ENCODE measurements at regions not wholly inside any gene's neighbourhood (a gene's known extent, or its start where the extent isn't known, plus 50 kb on each side); places are given as distances from the start of the nearest gene placed in this dataset.
"Not testable (repeated sequence)": the region's sequence is repeated elsewhere in the genome, so short reads cannot be mapped to it uniquely, and the experiment has no call there.

DNA sequence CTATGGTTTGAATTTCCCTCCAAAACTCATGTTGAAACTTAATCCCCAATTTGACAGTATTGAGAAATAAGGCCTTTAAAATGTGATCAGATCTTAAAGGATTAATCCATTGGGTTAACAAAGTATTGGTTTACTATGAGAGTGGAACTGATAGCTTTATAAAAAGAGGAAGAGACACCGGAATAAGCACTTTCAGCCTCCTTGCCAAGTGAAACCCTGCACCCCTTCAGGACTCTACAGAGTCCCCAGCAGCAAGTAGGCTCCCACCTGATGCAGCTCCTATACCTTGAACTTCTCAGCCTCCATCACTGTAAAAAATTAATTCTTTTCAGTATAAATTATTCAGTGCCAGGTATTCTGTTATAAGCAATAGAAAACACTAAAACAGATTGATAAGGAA, 348.3 kb downstream of the CGGBP1 start:
- DNase-seq (ENCODE audit: low read depth), result no peak

DNA sequence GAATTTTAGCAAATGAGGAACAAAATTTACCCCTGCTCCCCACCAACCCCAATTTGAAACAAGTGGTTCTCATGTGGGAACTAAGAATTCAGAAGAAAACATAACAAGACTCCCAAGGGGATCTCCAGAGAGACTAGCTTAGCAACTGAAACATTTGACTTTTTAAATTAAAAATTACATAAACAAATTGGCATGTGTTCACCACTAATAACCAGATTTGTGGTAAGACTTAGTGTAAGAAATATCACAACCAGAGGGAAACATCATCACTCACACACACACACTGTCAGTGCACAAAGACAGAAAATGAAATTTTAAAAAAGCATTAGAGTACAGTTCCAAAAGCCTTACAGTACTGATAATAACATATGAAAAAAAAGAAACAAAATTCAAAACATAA, 348.8 kb downstream of the CGGBP1 start:
- DNase-seq (ENCODE audit: low read depth), result no peak

DNA sequence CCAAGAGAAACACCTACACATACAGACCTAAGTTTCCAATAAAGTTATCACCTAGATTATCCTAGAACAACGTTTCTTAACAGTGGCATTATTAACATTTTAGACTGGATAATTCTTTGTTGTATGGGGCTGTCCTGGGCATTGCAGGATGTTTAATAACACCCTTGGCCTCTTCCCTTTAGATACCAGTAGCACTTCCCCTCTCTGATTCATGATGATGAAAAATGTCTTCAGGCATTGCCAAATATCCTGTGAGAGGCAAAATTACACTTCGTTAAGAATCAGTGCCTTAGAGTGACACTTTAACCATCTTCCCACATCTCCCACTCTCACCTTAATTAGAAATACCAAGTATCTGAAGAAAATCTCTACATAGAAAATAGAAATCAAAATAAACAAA, 352.6 kb downstream of the CGGBP1 start:
- DNase-seq (ENCODE audit: low read depth), result no peak

DNA sequence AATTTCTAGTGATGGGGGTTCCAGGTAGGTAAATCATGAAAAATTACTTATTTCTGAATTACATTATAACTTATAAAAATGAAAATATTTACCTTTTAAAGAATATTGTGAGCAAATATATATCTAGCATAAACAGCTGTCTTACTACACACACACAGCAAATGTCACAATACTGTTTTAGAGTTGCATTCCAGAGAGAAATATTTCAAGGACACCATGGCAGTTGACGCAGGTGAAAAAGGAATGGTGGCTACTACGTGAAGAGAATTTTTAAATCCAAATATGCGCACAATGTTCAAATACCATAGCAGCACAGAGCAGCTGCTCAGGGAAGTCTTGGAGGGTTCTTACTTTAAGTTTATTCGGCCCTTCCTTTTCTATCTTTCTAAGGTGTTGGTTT, 356.2 kb downstream of the CGGBP1 start:
- DNase-seq (ENCODE audit: low read depth), result no peak

DNA sequence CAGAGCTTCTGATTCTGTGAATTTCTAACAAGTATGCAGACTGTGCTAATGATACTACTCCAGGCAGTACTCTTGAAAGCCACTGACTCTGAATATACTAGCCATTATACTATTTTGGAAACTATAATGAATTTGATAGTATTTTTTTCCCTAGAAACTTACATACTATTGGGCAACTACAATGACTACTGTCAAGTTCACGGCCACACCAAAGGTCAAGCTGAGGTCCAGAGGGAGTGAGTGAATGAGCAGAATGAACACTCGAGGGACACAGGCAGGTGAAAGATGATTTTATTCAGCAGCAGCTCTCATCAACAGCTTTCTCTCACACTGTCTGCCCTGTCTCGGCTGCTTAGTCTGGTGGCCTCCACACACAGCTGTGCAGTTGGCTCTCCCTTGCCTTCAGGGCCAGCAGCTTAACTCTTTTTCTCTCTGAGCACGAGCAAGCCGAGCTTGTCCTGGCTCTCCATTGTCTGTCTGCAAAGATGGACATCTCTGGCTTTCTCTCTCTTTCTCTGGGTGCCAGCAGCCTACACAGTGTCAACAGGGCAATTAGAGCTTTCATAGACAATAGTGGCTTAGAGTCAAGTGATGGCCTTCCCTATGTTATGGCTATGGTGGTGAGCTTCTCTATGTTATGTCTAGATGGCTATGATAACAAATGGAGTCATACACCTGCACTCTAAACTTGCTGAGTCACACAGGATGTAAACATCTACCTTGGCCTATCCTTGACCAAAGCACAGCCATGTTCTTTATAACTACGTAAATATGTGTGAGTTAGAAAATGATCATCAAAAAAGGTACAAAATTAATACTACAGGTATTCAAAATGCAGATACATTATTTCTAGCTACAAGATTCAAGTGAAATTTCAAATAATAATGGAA, 362.4 kb downstream of the CGGBP1 start:
- no peak for DNase-seq (ENCODE audit: low read depth)

DNA sequence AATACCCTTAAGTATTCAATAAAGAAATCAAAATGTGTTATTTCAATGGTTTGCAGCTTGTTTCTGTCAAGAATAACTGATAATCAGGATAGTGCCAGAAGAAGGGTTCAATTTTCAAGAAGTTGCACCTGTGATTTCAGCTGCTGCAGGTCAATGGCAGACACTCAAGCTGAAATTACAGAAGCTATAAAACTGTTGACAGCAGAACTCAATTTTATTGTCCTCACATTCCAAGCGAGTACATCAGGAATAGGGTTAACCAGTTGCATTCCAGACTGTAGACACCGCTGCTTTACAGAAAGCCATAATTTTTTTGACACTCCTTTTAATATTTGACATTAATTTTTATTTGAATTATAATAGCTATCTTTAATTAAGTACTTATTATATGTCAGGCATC, 364.1 kb downstream of the CGGBP1 start:
- DNase-seq (ENCODE audit: low read depth), result no peak

DNA sequence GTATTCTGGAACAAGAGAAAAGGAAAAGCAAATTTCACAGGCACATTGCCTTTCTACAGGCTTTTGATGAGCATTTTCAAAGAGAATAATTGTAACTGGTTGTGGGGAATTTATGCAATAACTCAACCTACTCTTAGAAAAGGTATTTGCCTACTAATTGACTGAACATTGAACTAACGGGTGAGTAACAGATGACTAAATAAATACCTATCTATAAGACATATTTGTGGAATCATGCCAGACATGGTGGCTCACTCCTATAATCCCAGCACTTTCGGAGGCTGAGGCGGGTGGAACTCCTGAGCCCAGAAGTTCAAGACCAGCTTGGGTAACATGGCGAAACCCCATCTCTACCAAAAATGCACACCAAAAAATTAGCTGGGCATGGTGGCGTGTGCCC, 367.7 kb downstream of the CGGBP1 start:
- no peak for DNase-seq (ENCODE audit: low read depth)

DNA sequence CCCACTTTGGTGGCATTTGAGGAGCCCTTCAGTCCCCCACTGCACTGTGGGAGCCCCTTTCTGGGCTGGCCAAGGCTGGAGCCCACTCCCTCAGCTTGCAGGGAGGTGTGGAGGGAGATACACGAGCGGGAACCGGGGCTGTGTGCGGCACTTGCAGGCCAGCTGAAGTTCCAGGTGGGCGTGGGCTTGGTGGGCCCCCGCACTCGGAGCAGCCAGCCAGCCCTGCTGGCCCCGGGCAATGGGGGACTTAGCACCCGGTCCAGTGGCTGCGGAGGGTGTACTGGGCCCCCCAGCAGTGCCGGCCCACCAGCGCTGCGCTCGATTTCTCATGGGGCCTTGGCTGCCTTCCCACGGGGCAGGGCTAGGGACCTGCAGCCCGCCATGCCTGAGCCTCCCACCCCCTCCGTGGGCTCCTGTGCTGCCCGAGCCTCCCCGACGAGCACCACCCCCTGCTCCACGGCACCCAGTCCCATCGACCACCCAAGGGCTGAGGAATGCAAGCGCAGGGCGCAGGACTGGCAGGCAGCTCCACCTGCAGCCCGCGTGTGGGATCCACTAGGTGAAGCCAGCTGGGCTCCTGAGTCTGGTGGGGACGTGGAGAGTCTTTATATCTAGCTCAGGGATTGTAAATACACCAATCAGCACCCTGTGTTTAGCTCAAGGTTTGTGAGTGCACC, 379.7 kb downstream of the CGGBP1 start:
- DNase-seq (ENCODE audit: low read depth), result not testable (repeated sequence)

DNA sequence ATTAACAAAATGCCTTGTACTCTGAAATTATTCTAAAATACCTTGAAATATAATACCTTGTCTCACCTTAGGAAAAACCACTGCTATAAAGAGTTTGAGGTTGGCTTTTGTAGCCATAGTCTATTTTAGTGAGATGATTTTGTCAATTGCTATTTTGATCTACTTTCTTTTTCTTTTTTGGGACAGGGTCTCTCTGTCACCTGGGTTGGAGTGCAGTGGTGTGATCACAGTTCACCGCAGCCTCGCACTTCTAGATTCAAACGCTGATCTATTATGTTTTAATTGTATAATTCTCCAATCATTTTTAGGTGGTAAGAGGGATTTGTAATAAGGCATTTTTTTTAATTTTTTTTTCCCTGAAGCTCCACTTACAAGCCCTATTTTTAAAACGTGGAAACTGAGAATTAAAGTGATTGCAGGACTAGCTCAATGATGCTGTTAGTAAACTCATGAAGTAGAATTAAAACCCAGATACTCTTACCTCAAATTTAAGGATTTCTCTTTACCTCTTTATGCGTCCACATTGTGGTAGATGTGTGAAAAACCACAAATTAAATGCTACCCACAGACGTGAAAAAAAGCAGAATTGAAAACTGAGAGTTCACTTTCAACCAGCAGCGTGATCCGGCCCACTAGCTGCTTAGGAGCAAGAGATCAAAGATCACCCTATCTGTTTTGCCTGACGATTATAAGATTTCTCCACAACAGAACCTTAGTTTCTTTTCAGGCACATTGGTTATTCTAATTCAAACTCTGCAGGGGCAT, 384.2 kb downstream of the CGGBP1 start:
- DNase-seq (ENCODE audit: low read depth), result no peak

DNA sequence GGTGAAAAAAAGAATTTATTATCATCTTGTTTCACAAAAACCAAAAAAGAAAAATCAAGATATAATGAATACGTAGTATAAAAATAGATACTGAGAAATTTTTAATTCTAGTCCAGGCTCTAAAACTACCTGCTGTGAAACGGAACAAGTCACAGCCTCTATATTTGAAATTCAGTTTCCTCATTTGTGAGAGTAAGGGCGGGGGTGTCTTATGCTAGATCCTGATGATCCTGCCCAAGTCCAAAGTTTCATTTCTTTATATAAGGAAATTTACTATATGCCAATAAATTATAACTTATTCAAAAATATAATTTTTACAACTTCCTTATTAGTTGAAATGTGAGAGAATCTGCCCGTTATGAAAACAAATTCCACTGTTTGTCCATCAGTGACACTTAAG, 385.7 kb downstream of the CGGBP1 start:
- no peak for DNase-seq (ENCODE audit: low read depth)

DNA sequence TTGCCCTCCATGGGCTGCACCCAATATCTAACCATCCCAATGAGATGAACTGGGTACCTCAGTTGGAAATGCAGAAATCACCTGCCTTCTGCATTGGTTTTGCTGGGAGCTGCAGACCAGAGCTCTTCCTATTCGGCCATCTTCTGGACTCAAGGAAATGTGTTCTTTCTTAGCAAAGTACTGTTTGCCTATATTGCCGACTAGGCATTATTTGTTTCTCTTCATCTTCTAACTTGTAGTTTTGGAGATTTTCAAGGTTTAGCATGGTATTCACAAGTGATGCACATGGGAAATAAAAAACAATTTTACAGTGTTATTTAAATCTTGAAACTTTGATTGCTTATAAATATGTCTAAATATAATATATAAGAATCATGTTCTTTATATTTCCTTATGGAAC, 377.8 kb upstream of the POU1F1 start:
- DNase-seq (ENCODE audit: low read depth), result no peak

DNA sequence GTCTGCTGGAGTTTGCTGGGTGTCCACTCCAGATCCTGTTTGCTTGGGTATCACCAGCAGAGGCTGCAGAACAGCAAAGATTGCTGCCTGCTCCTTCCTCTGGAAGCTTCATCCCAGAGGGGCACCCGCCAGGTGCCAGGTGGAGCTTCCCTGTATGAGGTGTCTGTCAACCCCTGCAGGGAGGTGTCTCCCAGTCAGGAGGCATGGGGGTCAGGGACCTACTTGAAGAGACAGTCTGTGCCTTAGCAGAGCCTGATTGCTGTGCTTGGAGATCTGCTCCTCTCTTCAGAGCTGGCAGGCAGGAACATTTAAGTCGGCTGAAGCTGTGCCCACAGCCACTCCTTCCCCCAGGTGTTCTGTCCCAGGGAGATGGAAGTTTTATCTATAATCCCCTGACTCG, 376.8 kb upstream of the POU1F1 start:
- DNase-seq (ENCODE audit: low read depth), result not testable (repeated sequence)

DNA sequence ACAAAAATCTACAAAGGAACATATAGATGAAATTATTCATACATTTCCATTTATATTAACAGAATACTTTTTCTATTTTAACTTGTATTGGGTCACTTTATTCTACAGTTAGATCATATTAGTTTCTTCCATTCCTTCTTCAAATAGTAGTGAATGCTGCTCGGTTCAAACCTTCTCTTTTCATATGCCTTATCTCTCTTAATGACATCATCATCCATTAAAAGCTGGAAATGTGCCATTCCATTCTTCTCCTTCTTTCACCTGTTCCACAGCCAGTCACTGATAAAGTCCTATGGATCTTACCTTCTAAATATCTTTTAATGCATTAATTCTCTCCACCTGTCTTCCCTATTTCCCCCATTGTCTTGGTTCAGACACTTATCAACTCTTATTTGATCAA, 358.0 kb upstream of the POU1F1 start:
- DNase-seq (ENCODE audit: low read depth), result no peak

DNA sequence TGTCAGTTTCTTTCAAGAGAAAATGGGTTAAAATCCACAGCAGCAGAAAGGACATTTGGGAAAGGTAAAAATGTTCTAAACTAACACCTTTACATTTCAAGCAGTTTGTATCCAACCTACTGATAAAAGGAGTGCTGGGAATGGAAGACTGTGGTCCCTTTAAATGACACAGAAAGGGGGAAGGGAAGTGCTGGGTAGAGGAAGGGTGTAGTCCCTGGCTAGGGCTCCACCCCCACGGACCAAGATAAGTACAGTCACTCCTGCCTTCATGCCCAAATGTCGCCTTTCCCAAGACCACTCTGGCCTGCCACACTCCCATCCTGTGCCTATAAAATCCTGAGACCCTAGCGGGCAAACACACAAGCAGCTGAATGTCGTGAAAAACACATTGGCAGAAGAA, 350.9 kb upstream of the POU1F1 start:
- no peak for DNase-seq (ENCODE audit: low read depth)

DNA sequence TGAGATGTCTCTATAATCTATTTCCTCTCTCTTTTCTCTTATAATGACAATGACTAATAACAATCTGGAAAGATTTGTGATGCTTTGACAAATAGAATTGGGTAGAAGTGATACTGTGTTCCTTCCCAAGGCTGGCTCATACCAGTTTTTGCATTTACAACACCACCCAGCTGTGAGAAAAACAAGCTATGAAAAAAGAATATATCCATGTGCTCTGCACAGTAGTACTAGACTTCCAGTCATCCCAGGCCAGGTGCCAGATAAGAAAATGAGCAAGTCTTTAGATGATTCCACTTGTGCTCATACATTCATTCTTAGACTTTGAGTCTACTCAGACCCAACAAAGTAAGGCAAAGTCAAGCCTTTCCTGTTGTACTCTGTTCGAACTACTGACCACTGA, 350.2 kb upstream of the POU1F1 start:
- no peak for DNase-seq (ENCODE audit: low read depth)

DNA sequence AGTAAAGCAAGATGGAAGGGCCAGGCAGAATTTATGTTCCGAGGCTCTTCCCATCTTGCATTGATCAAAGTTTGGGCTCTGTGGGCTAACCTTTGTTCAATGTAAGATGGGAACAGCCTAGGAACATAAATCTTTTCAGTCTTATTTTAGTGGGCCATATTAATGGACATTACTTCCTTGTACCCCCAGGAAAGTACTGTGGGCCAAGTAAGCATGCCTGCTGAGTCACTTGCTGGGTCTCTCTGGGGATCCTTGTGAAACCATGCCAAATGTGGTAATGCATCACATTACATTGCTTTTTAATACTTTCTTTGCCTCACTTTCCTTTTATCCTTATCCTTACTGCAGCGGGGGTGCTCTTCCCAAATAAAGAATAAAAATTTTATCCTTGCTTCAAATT, 349.5 kb upstream of the POU1F1 start:
- no peak for DNase-seq (ENCODE audit: low read depth)

DNA sequence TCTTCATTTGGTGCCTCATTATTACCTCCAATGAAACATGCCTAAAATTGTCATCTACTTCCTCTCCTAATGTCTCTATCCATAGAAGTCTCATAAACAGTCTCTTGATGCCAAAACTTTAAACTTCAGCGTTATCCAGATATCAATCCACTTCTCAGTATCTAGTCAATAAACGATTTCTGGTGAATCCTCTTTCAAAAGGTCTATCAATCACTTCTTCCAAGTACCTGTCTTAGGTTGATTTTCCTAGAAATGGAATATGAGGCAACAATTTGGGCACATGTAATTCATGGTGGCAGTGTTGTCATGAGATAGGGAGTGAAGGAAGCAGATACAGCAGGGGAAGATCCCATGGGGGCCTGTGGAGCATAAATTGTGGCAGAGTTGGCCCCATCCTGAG, 348.5 kb upstream of the POU1F1 start:
- DNase-seq (ENCODE audit: low read depth), result no peak

DNA sequence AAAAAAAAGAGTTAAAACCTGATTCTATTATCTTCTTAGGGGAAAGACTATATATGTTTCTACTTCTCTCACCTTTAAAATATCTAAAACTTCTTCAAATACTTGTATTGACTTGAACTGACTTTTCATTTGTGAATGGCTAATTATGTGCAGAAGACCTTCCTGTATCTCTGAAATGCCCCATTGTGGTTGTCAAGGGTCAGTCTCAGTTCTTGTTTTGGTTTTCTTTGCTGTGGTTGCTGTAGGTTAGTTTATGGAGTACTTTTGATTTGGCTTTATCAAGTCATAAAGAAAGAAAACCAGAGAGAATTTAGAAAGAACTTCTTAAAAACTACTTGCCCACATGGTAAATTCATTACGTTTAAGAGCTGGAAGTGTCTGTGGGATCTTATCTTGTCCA, 345.3 kb upstream of the POU1F1 start:
- DNase-seq (ENCODE audit: low read depth), result no peak

DNA sequence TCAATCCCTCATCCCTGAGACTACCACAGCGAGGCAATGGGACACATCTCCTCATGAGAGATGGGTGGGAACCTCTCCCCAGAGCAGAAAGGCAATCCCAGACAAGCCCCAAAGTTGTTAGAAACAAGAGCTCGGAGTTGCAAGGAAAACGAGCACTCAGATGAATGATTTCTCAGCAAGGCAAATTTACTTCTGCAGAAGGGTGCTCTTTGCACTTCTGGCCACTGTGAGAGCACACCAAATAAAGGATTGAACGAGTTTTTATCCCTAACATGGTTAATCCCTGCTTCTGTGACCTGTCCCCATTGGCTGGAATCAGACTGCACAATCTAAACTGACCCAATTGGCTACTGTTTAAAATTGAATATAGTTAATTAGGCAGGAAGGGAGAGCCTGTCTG, 339.1 kb upstream of the POU1F1 start:
- no peak for DNase-seq (ENCODE audit: low read depth)

DNA sequence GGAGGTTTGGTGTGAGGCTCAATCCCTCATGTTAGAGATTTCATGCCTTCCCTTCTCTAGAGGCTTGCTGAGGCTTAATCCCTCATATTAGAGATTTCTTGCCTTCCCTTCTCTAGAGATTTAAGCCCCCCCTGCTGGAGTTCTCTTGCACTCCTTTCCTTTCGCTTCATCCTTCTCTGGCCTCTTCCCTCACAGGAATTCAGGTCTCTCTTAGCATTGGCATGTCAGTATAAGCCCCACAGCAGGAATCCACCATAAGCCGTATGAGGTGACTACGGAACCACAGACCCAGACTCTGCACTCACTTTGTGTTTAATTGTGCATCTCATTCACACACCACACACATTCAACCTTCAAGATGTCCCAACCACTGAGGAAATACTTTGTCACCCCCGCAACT, 338.6 kb upstream of the POU1F1 start:
- DNase-seq (ENCODE audit: low read depth), result no peak

DNA sequence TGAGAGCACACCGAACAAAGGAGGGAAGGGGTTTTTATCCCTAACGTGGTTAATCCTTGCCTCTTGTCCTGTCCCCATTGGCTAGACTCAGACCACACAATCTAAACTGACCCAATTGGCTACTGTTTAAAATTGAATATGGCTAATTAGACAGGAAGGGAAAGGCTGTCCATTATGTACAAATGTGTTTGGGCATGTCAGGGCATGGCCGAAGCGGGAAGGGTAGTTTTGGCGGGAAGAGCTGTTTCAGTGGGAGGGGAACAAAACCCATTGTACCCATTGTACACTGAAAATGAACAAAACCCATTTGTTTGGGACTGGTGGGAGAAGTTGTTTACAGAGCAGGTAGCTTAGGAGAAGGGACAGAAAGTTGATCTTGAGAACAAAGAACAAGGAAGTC, 330.9 kb upstream of the POU1F1 start:
- no peak for DNase-seq (ENCODE audit: low read depth)

DNA sequence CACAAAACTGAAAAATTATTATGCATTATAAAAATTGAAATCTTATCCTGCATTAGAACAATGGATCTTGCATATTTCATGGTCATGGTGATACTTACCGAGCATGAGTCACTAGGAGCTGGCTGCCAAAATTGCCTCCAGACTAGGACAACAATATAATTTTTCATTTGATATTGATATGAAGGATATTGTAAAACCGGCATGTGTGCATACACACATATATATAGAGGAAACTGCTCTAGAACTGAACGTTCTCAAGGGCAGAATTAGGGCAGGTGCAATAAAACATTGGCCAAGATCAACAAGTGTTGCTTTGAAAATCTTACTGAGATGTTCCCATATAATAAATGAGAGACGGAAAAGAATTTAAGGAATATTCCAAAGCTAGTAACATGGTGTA, 319.4 kb upstream of the POU1F1 start:
- DNase-seq (ENCODE audit: low read depth), result no peak

DNA sequence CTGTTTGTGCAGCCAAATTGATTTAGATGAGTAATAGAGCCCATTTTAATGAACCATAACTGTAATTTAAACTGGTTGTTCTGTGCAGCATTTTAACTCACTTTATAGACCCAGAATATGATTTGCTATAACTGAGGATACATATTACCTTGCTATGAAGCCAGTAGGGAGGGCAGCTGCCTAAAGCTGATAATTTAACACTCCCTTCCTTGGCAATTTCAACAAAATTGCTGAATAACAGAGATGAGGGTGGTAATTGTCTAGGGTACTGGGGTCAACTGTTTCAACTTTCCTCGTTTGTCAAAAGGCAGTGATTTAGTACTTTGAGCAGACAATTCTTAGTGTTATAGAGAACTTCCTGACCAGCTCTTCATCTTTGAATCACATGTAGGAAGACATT, 304.9 kb upstream of the POU1F1 start:
- DNase-seq (ENCODE audit: low read depth), result no peak
